Fibroblast of villous mesenchyme (primary cell): ENCODE measurements at regions not wholly inside any gene's neighbourhood (a gene's known extent, or its start where the extent isn't known, plus 50 kb on each side); places are given as distances from the start of the nearest gene placed in this dataset.

Source experiments
- DNase-seq: peaks from one replicate; pipeline ENCODE4 v3.0.0-alpha.2; 2010; ENCODE audit warnings: low read depth
- H3K4me3 ChIP-seq: 2 replicates; pipeline ENCODE4 v1.5.1; 2011; ENCODE audit warnings: low read depth, mild to moderate bottlenecking, low read length
- TF ChIP-seq, protein P1 (sequence below): IDR thresholded peaks from 2 replicates; pipeline ENCODE4 v1.5.1; 2012; ENCODE audit warnings: low read depth, mild to moderate bottlenecking, low read length; ENCODE audit not compliant: insufficient read depth

DNA sequence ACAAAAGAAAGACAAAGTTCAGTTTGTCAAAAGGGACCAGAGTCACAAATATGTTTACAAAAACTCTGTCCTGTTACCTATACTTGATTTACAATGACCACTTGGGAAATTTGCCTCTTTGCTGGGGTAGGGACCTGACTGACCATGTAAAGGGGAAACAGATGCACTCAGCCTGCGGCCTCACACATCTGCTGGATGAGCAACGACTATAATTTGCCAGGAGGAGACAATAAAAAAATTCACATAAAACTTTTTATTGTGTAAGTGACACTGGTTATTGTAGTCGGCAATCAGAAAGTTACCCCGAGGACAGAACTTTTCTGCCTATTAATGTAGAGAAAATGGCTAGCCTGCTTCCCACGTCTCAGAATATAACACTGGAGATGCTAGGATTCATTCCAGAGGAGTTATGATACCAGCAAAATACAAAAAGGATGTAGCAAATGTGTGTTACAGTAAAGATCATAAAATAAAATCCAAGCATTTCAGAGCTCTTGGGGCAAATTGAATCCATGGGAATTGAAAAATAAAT is 415.4 kb upstream of the SPTLC3 start:
- no peak overlapping the region for H3K4me3 ChIP-seq
- TF ChIP-seq, protein P1, sequence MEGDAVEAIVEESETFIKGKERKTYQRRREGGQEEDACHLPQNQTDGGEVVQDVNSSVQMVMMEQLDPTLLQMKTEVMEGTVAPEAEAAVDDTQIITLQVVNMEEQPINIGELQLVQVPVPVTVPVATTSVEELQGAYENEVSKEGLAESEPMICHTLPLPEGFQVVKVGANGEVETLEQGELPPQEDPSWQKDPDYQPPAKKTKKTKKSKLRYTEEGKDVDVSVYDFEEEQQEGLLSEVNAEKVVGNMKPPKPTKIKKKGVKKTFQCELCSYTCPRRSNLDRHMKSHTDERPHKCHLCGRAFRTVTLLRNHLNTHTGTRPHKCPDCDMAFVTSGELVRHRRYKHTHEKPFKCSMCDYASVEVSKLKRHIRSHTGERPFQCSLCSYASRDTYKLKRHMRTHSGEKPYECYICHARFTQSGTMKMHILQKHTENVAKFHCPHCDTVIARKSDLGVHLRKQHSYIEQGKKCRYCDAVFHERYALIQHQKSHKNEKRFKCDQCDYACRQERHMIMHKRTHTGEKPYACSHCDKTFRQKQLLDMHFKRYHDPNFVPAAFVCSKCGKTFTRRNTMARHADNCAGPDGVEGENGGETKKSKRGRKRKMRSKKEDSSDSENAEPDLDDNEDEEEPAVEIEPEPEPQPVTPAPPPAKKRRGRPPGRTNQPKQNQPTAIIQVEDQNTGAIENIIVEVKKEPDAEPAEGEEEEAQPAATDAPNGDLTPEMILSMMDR = no peak
- no peak for DNase-seq

DNA sequence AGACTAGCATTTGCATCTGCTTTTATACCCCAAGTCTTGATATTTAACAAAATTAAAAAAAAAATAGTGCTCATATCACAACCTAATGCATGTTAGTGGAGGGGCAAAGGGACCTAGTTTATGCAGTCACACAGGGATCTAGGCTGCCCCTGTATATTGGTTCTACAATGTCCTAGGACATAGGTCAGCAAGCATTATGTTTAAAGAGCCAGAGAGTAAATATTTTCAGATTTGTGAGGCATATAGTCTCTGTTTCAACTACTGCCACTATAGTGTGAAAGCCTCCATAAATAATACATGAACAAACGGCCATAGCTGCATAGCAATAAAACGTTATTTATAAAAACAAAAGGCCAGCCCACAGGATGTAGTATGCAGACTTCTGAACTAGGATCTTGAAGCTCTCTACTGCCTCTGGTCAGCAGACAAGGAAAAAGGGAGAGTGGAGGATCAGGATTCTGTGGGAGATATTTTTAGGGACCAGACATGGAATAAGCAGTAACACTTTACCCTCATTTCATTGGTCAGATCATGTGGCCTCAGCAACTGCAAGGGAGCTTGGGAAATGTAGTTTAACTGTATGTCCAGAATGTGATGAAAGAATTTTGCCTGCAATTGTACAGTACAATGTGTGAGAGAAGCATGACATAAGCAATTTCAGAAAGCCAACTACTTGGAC is 414.2 kb upstream of the SPTLC3 start:
- no peak overlapping the region for H3K4me3 ChIP-seq
- DNase-seq = peak; percentile 37
- TF ChIP-seq, protein P1 = no peak

DNA sequence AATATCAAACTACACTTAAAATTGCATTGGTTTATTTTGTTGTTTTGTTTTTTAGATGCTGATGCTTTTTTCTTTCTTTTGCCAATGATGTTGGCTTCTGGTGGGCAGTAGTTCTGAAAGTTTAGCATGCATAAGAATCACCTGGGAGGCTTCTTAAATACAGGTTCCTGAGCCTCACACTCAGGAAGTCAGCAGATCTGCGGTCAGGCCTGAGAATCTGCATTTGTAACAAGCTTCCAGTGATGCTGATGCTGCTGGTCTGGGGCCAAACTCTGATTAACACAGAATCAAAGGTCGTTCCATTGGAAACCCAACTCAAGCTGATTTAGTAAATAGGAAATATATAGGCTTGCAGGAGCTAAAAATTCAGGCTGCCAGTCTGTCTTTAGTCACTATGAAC is 412.9 kb upstream of the SPTLC3 start:
- no peak for DNase-seq
- H3K4me3 ChIP-seq = no peak overlapping the region
- TF ChIP-seq, protein P1 = no peak

DNA sequence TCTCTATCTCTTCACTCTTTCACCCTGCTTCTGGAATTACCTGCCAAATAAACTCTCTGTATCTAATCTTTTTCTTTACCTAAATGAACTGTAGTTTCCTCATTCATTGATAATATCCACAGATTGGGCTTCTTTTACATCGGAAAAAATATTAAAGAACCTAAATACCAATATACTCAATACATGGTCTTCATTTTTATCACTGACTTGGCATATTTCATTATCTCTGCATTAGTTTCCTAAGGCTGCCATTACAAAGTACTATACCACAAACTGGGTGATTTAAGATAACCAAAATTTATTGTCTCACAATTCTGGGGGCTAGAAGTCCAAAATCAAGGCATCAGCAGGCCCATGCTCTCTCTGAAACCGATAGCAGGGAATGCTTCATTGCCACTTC is 411.9 kb upstream of the SPTLC3 start:
- TF ChIP-seq, protein P1 = no peak
- H3K4me3 ChIP-seq = no peak overlapping the region
- no peak for DNase-seq

DNA sequence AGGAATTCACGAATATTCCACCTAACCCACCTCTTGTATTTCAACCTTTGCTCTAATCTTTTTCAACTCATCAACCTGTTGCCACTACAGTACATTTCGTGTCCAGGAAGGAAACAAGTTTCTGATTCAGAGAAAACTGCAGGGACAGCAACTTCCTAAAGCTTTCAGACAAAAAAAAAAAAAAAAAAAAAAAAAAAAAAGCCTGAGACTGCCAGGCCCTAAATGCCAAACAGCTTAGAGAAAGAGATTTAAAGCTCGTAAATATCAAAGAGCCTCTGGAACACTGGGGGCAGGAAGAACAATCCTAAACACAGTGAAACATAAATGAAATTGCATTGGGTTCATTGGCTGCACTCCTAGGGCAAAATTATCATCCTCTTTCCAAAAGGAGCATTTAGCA is 411.2 kb upstream of the SPTLC3 start:
- H3K4me3 ChIP-seq = no peak overlapping the region
- DNase-seq = peak; percentile 8
- TF ChIP-seq, protein P1 = no peak

DNA sequence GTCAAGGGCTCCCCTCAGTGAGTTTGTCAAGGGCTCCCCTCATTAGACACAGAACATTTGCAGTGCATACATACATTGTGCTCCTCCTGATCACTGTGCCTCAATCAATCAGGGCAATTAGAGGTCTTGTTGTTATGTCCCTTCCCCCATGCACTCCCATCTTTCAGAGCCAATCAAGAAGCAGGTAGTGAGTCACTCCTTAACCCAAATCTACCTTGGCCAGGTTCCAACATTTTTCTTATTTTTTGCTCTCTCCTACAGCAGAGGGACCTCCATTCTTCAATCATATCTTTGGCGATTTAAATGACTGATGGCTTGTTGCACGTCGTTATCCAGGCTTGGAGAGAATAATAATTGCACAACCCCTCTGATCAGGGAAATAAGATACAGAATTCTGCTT is 409.9 kb upstream of the SPTLC3 start:
- no peak for DNase-seq
- TF ChIP-seq, protein P1 = no peak
- no peak overlapping the region for H3K4me3 ChIP-seq

DNA sequence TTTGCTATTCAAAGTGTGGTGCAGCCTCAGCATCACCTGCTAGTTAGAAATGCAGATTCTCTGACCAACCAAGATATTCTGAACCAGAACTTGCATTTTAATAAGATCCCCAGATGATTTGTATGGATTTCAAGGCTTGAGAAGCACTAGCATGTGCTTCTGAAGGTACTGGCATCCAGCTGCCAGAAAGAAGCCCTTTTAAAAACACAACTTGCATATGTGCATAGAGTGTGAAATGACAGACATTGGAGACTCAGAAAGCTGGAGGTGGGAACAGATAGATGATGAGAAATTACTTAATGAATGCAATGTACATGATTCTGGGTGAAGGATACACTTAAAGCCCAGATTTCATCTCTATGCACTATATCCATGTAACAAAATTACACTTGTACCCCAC is 409.3 kb upstream of the SPTLC3 start:
- no peak overlapping the region for H3K4me3 ChIP-seq
- TF ChIP-seq, protein P1 = no peak
- DNase-seq = no peak
